NCI-H2227 (cell line): ENCODE measurements at regions not wholly inside any gene's neighbourhood (a gene's known extent, or its start where the extent isn't known, plus 50 kb on each side); places are given as distances from the start of the nearest gene placed in this dataset.
"Not testable (repeated sequence)": the region's sequence is repeated elsewhere in the genome, so short reads cannot be mapped to it uniquely, and the experiment has no call there.

Experiments used
- DNase-seq: peaks from one replicate; lab custom pipeline; 2025; ENCODE audit not compliant: unreplicated experiment; lab: John Stamatoyannopoulos, UW

GRCh38 chr10:45117940-45118339 is 117.2 kb downstream of the ZNF22 start:
- DNase-seq = not testable (repeated sequence)

DNA sequence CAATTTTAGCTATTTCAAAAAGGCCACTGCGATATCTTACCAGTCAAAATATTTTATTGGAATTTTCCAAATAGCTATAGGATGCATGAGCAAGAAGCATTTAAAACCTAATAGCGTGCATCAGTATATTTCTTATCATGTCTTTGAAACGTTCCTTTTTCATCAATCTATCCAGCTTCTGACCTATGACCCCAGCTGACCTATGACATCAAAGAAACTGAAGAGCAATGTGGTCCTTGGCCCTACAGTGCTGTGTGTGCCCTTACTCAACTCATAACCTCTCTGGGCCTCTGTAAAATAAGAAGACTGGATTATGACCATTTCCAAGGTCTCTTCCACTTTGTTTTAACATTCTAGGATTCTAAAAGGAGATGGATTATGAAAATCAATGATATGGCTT is 118.2 kb downstream of the ZNF22 start:
- no peak for DNase-seq

GRCh38 chr10:45122180-45122860 is 121.6 kb downstream of the ZNF22 start:
- DNase-seq = not testable (repeated sequence)

GRCh38 chr10:45135443-45136198 is 134.9 kb downstream of the ZNF22 start:
- DNase-seq = no peak

DNA sequence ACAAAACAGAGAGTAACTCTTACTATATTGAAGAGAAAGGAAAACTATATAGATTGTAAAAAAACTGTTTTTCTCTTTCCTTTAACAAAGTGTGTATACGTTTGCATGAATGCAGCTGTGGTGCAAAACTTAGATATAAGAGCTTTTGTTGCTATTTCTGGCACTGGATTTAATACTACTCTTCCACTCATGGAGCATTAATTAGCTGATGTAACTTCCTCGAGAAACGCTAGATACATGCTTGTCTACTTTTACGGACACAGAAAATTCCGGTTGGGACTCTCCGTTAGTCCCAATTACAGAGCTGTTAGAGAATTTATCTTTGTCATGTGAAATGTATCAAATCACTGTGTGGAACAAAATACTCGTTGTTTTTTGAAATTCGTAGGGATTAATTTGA is 135.5 kb downstream of the ZNF22 start:
- no peak for DNase-seq

DNA sequence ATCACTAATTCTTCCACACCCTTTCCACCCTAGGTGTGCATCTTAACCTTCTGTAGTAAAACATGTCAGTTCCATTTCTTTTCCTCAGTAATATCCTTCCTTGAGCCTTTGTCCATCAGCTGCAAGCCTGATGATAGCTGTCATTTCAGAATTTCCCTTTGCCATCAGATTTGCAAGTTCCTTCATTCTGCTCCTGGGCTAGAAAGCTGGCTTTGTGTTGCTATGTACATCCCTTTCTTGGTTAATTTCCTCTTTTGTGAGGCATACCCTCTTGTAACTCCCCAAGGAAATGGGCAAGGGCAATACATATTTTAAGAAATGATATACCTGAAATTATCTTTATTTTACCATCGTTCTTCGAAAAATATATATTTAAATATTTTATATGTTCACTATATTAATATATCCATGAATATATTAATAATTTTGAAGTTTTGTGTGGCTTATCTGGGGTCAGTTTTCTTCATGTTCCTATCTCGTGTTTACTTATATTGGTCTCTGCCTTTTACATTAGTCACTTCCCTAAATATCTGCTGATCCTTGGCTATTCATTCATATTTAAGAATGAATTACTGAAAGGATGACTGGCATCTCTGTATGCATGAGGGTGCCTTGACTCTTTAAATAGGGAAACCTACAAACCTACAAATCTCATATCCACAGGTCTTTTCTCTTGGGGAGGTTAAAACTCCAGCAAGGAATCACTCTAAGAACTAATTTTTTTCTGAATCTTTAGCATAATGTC is 143.8 kb downstream of the ZNF22 start:
- DNase-seq = no peak

DNA sequence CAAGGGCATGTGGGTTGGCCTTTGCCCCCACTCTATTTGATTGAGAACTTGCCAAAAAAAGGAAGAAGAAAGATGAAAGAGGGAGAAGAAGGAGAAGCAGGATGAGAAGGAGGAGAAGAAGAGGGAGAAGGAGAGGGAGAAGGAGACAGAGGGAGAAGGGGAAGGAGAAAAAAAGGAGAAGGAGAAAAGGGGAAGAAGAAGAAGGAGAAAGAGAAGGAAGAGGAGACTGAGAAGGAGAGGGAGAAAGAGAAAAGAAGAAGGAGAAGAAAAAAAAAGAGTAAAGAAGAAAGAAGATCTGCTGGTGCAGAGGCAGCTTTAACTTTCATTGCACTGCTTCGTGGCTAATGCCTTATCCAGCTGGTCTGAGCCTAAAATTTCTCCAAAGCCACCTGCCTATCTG is 144.4 kb downstream of the ZNF22 start:
- not testable (repeated sequence) for DNase-seq

DNA sequence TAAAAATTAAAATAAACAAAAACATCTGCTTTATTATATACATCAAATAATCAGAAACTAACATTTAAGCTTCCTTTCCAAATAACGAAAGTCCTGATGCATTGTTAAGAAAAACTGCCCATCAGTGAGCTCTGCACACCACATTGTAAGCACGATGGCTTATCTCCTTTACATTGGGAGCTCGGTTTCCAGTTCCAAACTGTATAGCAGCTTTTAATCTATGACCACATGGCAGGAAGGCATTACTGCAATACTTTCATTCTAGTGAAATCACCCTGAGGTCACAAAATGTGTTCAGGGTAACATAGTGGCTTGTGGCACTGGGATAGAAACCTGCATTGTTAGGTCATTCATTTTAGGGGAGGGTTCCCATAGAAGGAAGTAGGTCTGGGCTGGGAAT is 146.3 kb downstream of the ZNF22 start:
- DNase-seq = no peak

DNA sequence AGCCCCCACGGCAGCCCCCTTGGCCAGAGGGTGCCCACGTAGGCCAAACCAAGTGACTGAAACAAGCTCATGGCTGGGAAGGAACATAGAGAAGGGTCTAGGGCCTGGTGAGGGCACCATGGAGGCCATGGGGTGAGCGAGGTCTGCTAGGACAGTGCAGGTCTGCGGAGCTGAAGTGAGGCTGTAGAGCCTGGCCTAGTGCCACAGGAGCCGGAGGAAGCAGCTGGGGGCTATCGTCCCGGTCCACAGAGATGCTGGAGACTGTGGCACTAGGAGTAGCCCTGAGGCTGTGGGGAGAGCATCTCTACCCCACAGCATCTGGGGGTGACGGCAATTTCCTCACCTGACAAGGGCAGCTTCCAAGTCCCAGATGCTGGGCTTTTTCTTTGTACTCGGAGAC is 150.3 kb downstream of the ZNF22 start:
- DNase-seq = no peak

DNA sequence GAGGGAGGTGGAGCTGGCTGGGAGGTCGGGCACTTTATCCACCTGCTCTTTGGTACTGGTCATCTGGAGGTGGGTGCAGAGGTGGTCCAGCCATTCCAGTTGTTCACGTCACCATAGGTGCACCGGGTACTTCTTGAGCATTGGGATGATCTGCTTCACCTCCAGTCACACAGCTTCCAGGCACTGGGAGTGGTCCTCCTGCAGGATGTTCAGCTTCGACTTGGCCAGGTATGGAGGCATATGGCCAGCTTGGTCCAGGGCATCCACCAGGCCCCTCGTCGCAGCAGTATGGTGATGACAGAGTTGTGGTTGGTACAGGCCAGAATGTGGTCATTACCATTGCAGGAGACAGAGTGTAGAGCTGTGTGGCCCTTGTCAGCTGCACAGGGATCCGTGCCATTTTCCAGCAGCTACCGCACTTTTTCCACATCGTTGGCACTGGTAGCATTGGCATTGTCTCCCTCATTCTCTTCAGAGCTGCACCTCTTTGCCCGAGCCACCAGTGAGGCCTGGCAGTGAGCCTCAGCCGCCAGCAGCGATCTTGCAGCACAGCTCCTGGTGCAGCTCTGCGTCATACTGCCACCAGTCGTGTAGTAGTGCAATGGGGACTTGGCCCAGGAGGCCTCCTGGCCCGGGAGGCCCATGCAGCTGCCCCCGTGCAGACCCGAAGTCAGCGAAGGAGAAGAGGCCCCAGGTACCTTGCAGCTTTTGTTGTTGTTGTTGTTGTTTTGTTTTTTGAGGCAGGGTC is 150.9 kb downstream of the ZNF22 start:
- no peak for DNase-seq

DNA sequence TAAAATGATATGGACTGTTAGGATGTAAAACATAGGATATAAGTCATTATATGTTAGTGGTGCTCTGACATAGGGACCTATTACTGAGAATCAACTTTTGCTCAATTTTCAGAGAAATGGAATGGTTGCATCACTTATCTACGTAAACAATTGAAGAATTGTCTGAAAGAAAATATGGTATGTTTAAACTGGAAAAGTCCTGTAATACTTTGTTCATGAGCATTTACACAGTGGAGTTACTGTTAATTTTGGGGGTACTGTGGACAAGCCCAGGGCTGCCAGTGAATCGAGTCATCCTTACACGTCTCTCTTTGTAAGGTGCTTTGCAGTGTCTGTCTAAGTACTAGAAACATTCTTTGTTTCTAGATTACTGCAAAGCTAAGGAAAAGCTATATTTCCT is 152.0 kb downstream of the ZNF22 start:
- no peak for DNase-seq

- no peak for DNase-seq
Measured at GRCh38 chr10:45154502-45154901, 153.8 kb downstream of the ZNF22 start.

GRCh38 chr10:45155784-45156183 is 155.1 kb downstream of the ZNF22 start:
- DNase-seq = no peak

DNA sequence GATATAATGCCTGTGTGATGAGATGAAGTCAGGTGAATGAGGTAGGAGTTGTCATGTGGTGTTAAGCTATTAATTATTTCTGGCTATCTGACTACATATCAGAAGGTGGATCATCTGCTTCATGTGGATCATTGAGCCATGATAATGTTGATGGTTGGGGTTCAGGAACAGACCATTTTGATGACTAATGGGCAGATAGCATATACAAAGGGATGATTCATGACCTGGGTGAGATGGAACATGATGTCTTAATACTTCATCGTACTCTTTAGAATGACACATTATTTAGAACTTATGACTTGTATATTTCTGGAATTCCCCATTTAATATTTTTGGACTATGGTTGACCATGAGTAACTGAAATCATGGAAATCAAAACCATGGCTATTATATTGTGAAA is 155.1 kb downstream of the OR13A1 start:
- no peak for DNase-seq

DNA sequence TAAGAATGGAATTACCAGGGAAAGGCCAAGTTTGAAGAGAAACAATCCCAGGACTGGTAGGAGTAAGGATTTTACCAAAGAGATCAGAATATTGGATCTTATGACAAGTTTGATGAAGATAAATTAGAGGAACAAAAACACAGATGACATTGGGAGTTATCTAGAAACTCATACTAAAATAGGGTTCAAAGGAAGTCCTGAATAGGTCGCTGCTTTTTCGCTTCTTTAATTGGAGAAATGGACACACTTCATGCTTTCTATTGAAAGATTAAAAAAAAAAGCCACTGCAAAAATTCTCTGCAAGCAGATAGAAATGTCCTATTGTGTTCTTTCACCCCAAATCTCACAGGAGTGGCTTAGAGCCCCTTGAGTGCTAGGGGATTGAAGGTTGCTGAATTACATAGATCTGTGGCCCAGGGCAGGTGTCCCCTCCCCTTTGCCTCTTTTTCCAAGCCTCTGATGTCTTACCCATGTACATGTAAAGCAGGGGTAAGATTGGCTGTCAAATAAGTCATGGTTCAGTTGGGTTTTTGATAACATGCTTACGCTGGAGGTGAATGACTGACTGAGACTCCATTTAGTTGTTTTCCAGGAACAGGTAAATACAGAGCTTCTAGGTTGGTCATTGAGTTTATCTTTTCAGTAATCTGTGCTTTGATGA is 152.0 kb downstream of the OR13A1 start:
- DNase-seq = no peak

GRCh38 chr10:45175520-45176118 is 139.8 kb downstream of the OR13A1 start:
- DNase-seq = not testable (repeated sequence)

DNA sequence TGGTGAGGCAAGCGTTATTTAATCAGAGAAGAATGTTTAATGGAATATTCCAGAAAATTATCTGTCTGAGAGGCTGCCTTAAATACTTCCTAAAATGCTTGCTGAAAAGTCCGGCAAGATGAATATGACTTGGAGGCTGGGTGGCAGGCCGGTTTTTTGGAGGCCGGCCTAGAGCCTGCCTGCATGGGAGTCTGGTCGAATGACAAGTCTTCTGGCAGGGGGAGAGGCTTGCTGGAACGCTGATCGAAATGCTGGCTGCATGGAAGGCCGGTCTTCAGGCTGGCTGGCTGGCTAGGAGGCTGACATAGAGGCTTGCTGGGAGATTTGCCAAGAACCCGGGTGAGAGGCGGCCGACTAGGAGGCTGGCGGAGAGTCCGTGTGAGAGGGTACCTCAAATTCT is 135.7 kb downstream of the OR13A1 start:
- DNase-seq = no peak

DNA sequence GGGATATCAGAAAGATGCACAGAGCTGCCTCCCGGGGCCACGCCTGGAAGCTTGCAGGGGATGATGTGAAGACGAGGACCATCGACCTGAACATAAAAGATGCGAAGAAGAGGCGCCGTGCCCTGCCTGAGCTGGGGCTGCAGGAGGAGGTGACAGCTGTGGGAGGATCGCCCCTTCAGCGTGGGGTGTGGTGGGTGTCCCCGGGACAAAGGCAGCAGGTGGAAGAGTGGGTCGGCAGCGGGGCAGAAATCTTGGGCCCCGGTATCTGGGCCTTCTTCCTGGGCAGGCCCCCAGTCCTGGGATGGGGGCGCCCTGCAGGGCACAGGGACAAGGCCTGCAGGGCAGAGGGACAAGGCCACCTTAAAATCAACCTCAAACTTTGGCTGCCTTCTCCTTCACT is 134.9 kb downstream of the OR13A1 start:
- DNase-seq = no peak

- no peak for DNase-seq
Measured at GRCh38 chr10:45180946-45181875, 134.2 kb downstream of the OR13A1 start.
